Left lung (tissue), 4 donors: ENCODE measurements at regions not wholly inside any gene's neighbourhood (a gene's known extent, or its start where the extent isn't known, plus 50 kb on each side); places are given as distances from the start of the nearest gene placed in this dataset.

Experiments
- ATAC-seq: fragments of 200-7000 bp; cut with Tn5 transposase; one replicate; pipeline ENCODE4 v1.9.1; 2020; ENCODE audit warnings: moderate library complexity
- DNase-seq, 4 donors: peaks; one replicate each; pipeline ENCODE4 v3.0.0-alpha.2; 2013 to 2020
- H3K27ac ChIP-seq, 2 donors: fragments of 200-600 bp; sonication (generic) in 1 of 2; one replicate each; pipeline versions ENCODE4 v1.5.0 to v1.8.0; 2020 to 2021
- H3K27me3 ChIP-seq, 2 donors: fragments of 200-600 bp; sonication (generic) in 1 of 2; one replicate each; pipeline versions ENCODE4 v1.5.0 to v1.8.0; 2020 to 2021
- H3K36me3 ChIP-seq, 2 donors: fragments of 200-600 bp; sonication (generic) in 1 of 2; one replicate each; pipeline versions ENCODE4 v1.5.0 to v1.8.0; 2020 to 2021
- H3K4me1 ChIP-seq, 2 donors: fragments of 200-600 bp; one replicate each; pipeline ENCODE4 v1.8.0; 2021
- H3K4me3 ChIP-seq, 2 donors: fragments of 200-600 bp; sonication (generic) in 1 of 2; one replicate each; pipeline versions ENCODE4 v1.5.0 to v1.8.0; 2020 to 2021; ENCODE audit warnings: mild to moderate bottlenecking in 1 of 2
- H3K9me3 ChIP-seq, 2 donors: fragments of 200-600 bp; sonication (generic) in 1 of 2; one replicate each; pipeline versions ENCODE4 v1.5.0 to v1.8.0; 2020 to 2021
- intact Hi-C, 2 donors: fragments of 100-400 bp; cut with DNase I; formaldehyde crosslinking; loops; one replicate each; pipeline versions ENCODE4 v1.11.2 to v1.14.2; 2022
- TF ChIP-seq, protein P1 (sequence below), 2 donors: fragments of 200-600 bp; sonication (generic) in 1 of 2; IDR thresholded peaks; one replicate each; pipeline versions ENCODE4 v1.5.0 to v1.8.0; 2021; ENCODE audit warnings: antibody characterized with exemption in 2 of 2
- donor health status: DM: no; HTN: yes; CAD: no.
- donor health status: DM: no; HTN: no; CAD: no.

DNA sequence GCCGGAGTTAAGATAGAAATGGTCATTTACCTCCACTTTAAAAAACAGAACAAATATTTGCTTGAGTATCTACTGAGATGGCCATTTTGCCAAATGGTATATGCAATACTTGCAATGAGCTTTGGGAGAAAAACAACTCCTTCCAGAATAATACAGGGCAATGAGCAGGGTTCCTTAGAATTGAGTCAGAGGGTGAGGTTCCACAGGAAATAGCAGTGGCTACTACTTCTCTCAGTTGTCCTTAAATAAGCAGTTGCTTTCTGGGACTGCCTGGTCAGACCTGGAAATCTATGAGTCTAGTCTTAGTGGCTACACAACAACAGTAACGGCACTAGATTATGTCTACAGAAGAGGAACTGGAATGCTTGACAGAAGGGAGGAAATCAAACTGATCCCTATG, 80.9 kb upstream of the CCDC85A start:
- Histone ChIP-seq H3K36me3 (no peaks in the 10 kb centered on the region), H3K4me3 (no peak overlapping the region), H3K27me3 (no peaks in the 10 kb centered on the region), H3K4me1 (no peaks in the 10 kb centered on the region), H3K27ac (no peak overlapping the region), H3K9me3 (no peaks in the 10 kb centered on the region)
- no peak for ATAC-seq
- intact Hi-C loops = no loop called here
- TF ChIP-seq, protein P1, sequence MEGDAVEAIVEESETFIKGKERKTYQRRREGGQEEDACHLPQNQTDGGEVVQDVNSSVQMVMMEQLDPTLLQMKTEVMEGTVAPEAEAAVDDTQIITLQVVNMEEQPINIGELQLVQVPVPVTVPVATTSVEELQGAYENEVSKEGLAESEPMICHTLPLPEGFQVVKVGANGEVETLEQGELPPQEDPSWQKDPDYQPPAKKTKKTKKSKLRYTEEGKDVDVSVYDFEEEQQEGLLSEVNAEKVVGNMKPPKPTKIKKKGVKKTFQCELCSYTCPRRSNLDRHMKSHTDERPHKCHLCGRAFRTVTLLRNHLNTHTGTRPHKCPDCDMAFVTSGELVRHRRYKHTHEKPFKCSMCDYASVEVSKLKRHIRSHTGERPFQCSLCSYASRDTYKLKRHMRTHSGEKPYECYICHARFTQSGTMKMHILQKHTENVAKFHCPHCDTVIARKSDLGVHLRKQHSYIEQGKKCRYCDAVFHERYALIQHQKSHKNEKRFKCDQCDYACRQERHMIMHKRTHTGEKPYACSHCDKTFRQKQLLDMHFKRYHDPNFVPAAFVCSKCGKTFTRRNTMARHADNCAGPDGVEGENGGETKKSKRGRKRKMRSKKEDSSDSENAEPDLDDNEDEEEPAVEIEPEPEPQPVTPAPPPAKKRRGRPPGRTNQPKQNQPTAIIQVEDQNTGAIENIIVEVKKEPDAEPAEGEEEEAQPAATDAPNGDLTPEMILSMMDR (IDR thresholded peaks at IDR 0.05) = no peak
- DNase-seq = no peak

DNA sequence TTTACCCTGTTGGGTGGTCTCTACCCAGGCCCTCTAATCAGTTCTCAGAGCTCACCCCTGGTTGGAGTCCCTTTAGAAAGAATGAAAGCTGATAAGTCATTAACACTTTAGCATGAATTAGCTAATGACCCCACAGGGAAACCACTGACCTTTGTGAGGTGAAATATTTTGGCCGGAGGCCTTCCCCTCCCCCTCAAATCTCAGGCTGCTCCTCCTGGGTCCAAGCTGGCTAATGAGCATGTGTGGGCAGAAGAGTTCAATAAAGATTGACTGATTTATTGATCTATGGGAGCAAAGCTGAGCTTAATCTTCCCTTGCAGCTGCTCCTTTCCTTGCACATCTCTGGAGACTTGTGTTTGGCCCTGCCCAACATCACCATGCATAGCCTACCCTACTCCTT, 78.8 kb upstream of the CCDC85A start:
- H3K36me3 ChIP-seq = no peaks in the 10 kb centered on the region
- no peak overlapping the region for H3K27ac ChIP-seq
- H3K4me1 ChIP-seq = no peaks in the 10 kb centered on the region
- intact Hi-C loops = no loop called here
- ATAC-seq (no peak), DNase-seq (no peak)
- H3K27me3 ChIP-seq = no peaks in the 10 kb centered on the region
- TF ChIP-seq, protein P1 (IDR thresholded peaks at IDR 0.05) = no peak
- no peak overlapping the region for H3K4me3 ChIP-seq
- H3K9me3 ChIP-seq = no peaks in the 10 kb centered on the region

GRCh38 chr2:56107502-56108220, 76.1 kb upstream of the CCDC85A start:
- H3K4me1 ChIP-seq = no peaks in the 10 kb centered on the region
- H3K4me3 ChIP-seq = no peak overlapping the region
- intact Hi-C loops = no loop called here
- no peaks in the 10 kb centered on the region for H3K36me3 ChIP-seq
- TF ChIP-seq, protein P1 (IDR thresholded peaks at IDR 0.05) = no peak
- no peak for ATAC-seq
- no peaks in the 10 kb centered on the region for H3K9me3 ChIP-seq
- DNase-seq = no peak
- H3K27ac ChIP-seq = no peak overlapping the region
- H3K27me3 ChIP-seq = no peaks in the 10 kb centered on the region

DNA sequence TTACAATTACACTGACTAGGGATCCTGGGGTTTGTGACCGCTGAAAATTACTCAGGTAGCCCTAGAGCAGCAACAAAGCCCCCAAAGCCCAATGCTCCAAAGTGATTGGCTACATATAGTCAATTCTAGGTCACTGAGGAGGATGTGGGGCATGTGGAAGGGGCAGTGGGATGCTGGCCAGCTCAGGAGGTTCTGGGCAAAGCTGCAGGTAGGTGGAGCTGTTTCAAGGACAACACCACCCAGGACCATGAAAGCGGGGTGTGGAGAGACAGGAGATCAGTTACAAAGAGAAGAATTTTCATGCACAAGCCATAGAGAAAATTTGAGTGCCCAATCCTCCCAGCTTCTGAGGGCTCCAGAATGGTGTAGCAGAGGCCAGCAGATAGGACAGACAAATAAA, 75.0 kb upstream of the CCDC85A start:
- no peaks in the 10 kb centered on the region for H3K36me3 ChIP-seq
- H3K27ac ChIP-seq = no peak overlapping the region
- H3K4me1 ChIP-seq = no peaks in the 10 kb centered on the region
- no peaks in the 10 kb centered on the region for H3K27me3 ChIP-seq
- TF ChIP-seq, protein P1 (IDR thresholded peaks at IDR 0.05) = no peak
- ATAC-seq (no peak), DNase-seq (no peak)
- H3K9me3 ChIP-seq = no peaks in the 10 kb centered on the region
- no peak overlapping the region for H3K4me3 ChIP-seq
- intact Hi-C loops = no loop called here

- intact Hi-C loops = no loop called here
- no peak for ATAC-seq
- DNase-seq = no peak
Observed at GRCh38 chr2:56109994-56110393, 73.8 kb upstream of the CCDC85A start.

More at GRCh38 chr2:56109994-56110393, 73.8 kb upstream of the CCDC85A start:
- Histone ChIP-seq H3K4me3 (no peak overlapping the region), H3K36me3 (no peaks in the 10 kb centered on the region), H3K27me3 (no peaks in the 10 kb centered on the region), H3K9me3 (no peaks in the 10 kb centered on the region), H3K4me1 (no peaks in the 10 kb centered on the region), H3K27ac (no peak overlapping the region)
- TF ChIP-seq, protein P1 (IDR thresholded peaks at IDR 0.05) = no peak
